Urinary bladder (tissue), 3 donors: ENCODE measurements at regions not wholly inside any gene's neighbourhood (a gene's known extent, or its start where the extent isn't known, plus 50 kb on each side); places are given as distances from the start of the nearest gene placed in this dataset.

Experiments used
- DNase-seq: peaks from one replicate; pipeline ENCODE4 v3.0.0-alpha.2; 2015; ENCODE audit errors: extremely low spot score
- H3K27ac ChIP-seq: one replicate; pipeline ENCODE4 v1.5.1; 2013; ENCODE audit warnings: low read depth, mild to moderate bottlenecking, moderate library complexity
- H3K36me3 ChIP-seq: one replicate; pipeline ENCODE4 v1.6.1; 2013; ENCODE audit warnings: mild to moderate bottlenecking, moderate library complexity; ENCODE audit not compliant: insufficient read depth
- H3K4me1 ChIP-seq: one replicate; pipeline ENCODE4 v1.6.1; 2013; ENCODE audit warnings: mild to moderate bottlenecking, moderate library complexity; ENCODE audit not compliant: insufficient read depth
- H3K4me3 ChIP-seq: one replicate; pipeline ENCODE4 v1.5.1; 2013; ENCODE audit warnings: low read depth, low read length
- WGBS: extraction: QIAGEN DNeasy Blood & Tissue Kit; methylation state at CpG from one replicate; pipeline ENCODE4 v1.1.7; 2013; 5-methylcytosine and 5-hydroxymethylcytosine counted together
- donor health status: healthy with polysubstance abuse.
- donor health status: healthy.

DNA sequence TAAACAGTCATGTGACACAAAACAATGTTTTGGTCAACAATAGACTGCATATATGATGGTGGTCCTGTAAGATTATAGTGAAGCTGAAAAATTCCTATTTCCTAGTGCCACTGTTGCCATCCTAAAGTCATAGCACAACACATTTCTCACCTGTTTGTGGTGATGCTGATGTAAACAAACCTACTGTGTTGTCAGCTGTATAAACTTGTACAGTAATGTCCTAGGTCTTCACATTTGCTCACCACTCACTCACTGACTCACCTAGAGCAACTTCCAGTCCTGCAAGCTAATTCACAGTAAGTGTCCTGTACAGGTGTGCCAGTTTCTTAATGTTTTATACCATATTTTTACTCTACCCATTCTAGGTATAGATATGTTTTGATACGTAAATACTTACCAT is 326.1 kb upstream of the USP24 start:
- WGBS: 99% methylated on average over 1 of the region's 1 CpG
- Histone ChIP-seq H3K4me3 (no peak overlapping the region), H3K36me3 (no peaks in the 10 kb centered on the region), H3K4me1 (no peaks in the 10 kb centered on the region), H3K27ac (no peak overlapping the region)
- no peak for DNase-seq

DNA sequence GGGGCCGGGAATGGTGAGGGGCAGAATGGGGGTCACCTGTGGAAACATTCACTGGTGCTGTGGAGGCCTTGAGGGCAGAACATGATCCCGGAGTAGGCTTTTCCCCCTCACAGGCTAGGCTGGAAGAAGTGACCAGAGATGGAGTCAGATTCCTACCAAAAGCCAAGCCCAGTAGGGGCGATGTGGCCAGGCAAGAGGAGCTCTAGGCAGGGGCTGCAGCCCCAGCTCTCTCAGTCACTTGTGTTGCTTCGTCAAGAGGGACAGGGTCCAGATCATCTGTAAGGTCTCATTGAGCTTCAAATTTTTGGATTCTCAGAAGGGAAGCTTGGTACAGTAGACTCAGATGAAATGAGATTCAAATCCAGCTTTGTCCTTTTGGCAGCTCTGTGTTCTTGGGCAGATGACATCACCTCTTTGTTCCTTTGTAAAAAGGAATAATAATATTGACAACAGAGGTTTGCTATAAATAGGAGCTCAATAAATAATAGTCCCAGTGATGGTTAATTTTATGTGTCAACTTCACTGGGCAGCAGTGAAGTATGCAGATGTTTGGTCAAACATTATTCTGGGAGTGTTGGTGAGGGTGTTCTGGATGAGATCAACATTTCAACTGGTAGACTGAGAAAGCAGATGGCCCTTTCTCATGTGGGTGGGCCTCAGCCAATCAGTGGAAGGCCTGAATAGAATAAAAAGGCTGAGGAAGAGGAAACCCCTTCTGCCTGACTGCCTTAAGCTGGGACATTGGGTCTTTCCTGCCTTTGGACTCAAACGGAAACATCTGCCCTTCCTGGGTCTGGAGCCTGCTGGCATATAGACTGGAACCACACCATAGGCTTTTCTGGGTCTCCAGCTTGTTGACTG is 324.7 kb upstream of the USP24 start:
- 87% methylated on average over 5 of the region's 5 CpGs for WGBS
- Histone ChIP-seq H3K4me3 (no peak overlapping the region), H3K27ac (no peak overlapping the region), H3K4me1 (no peaks in the 10 kb centered on the region), H3K36me3 (no peaks in the 10 kb centered on the region)
- DNase-seq: no peak

- Histone ChIP-seq H3K27ac (no peak overlapping the region), H3K4me1 (no peaks in the 10 kb centered on the region), H3K4me3 (no peak overlapping the region), H3K36me3 (no peaks in the 10 kb centered on the region)
- 96% methylated on average over 2 of the region's 2 CpGs for WGBS
- DNase-seq: no peak
These were observed 323.3 kb upstream of the USP24 start for GRCh38 chr1:55538428-55538827.

DNA sequence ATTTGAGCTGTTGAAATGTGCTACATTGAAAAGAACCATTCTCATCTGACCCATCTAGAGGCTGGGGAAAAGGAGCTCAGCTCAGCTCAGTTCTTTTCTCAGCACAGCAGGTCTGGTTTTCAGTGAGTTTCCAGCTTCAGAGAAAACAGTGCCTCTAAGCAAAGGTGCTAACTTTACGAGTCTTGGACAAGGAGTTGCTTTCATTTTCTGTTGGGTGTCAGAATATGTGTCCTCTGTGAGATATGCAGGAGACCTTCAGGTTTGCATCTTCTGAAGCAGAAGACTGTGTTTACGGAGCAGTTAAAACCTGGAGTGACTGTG is 321.3 kb upstream of the USP24 start:
- H3K4me1 ChIP-seq: no peaks in the 10 kb centered on the region
- DNase-seq: no peak
- no peak overlapping the region for H3K27ac ChIP-seq
- H3K36me3 ChIP-seq: no peaks in the 10 kb centered on the region
- no peak overlapping the region for H3K4me3 ChIP-seq
- WGBS: 67% methylated on average over 2 of the region's 2 CpGs

- DNase-seq: no peak
- 84% methylated on average over 4 of the region's 4 CpGs for WGBS
These were observed 320.8 kb upstream of the USP24 start for GRCh38 chr1:55535724-55536544.

DNA sequence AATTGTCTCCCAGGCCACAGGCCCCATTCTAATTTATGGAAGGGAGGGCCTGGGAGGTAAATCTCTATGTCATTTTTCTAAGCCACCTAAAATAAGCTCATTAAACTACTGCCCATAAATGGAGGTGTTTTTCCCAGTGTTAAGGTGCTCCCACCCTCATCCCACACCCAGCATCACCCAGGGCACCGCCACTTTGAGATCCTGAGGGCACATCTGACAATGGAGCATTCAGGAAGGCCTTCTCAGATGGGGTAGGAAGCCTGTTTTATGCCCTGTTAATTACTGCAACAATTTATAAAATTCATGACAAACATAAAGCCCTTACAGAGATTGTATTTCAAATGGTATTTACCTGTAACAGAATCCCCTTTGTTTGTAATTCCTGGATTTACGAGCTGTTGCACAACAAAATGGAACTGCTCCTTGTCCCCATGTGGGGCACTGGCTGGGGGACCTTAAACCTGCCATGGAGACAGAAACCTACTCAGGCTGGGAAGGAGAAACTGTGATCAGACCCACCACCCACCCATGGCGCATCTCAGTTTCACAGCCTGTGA is 319.5 kb upstream of the USP24 start:
- Histone ChIP-seq H3K27ac (no peak overlapping the region), H3K4me1 (no peaks in the 10 kb centered on the region), H3K36me3 (no peaks in the 10 kb centered on the region), H3K4me3 (no peak overlapping the region)
- WGBS: 95% methylated on average over 3 of the region's 3 CpGs
- no peak for DNase-seq

More at GRCh38 chr1:55535724-55536544, 320.8 kb upstream of the USP24 start:
- Histone ChIP-seq H3K4me3 (no peak overlapping the region), H3K27ac (no peak overlapping the region), H3K36me3 (no peaks in the 10 kb centered on the region), H3K4me1 (no peaks in the 10 kb centered on the region)

DNA sequence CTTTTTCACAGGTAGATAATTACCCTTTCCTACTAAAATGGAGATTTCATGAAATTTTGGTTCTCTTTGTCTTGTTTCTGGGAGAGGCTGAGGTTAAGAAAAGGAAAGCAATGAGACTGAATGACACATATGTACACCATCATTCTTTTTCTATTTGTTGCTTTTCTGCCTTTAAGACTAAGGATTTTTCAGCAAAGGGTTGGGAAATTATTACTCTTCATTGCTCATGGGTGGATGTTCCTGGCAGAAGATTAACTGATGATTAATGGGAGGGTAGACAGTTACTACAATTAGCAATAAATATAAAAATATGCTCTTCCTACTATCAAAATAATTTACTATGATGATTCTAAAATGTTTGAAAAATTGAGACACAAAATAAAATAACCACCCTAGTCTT is 316.5 kb upstream of the USP24 start:
- Histone ChIP-seq H3K27ac (no peak overlapping the region), H3K4me1 (no peaks in the 10 kb centered on the region), H3K36me3 (no peaks in the 10 kb centered on the region), H3K4me3 (no peak overlapping the region)
- no peak for DNase-seq

DNA sequence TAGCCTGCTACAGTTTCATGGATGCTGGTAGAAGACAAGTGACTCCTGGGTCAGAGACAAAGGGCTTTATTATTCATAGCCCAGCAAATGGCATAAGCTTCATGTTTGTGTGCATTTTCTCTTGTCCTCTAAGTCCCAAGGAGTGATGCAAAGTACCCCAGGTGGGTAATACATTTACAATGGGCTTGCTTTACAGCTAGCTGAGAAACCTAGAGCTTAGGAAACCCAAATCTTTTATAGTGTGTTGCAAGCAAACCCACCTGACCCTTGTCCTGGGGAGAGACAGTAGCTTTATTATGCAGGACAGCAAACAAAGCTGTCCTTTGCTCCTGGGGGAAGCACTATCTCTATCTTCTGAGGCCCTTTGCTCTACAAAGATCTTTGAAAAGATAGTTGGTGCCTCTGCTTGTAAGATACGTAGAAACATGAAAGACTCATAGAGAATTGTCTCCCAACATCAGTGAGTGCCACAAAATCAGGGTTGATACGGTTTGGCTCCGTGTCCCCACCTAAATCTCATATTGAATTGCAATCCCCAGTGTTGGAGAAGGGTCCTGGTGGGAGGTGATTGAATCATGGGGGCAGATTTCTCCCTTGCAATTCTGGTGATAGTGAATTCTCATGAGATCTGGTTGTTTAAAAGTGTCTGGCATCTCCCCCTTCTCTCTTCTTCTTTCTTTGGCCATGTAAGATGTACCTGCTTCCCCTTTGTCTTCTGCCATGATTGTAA is 315.8 kb upstream of the USP24 start:
- no peaks in the 10 kb centered on the region for H3K36me3 ChIP-seq
- H3K27ac ChIP-seq: no peak overlapping the region
- no peak overlapping the region for H3K4me3 ChIP-seq
- H3K4me1 ChIP-seq: no peaks in the 10 kb centered on the region
- WGBS: 91% methylated on average over 3 of the region's 3 CpGs
- DNase-seq: no peak

- no peak overlapping the region for H3K4me3 ChIP-seq
- no peak for DNase-seq
- WGBS: 93% methylated on average over 4 of the region's 4 CpGs
- no peaks in the 10 kb centered on the region for H3K4me1 ChIP-seq
- no peak overlapping the region for H3K27ac ChIP-seq
- no peaks in the 10 kb centered on the region for H3K36me3 ChIP-seq
These were observed 313.9 kb upstream of the USP24 start for GRCh38 chr1:55529017-55529416.

DNA sequence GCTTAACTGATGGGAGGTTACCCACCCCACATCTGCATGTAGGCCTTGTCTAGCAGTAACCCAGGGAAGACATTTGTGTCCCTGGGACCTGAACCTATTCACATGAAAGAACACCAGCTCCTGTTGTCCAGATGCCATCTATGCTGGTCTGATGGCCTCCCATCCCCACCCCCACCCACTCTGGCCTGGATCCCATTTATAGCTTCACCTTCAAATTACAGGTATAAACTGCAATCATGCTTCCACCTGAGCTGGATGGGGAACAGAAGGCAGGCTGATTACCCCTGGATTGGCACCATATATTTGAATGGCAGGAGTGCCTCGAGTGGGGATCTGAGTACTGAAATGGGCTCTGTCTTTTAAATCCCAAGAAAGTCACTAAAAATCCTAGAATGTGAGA is 312.7 kb upstream of the USP24 start:
- H3K4me1 ChIP-seq: no peaks in the 10 kb centered on the region
- H3K27ac ChIP-seq: no peak overlapping the region
- no peak overlapping the region for H3K4me3 ChIP-seq
- DNase-seq: no peak
- 88% methylated on average over 1 of the region's 1 CpG for WGBS
- H3K36me3 ChIP-seq: no peaks in the 10 kb centered on the region

DNA sequence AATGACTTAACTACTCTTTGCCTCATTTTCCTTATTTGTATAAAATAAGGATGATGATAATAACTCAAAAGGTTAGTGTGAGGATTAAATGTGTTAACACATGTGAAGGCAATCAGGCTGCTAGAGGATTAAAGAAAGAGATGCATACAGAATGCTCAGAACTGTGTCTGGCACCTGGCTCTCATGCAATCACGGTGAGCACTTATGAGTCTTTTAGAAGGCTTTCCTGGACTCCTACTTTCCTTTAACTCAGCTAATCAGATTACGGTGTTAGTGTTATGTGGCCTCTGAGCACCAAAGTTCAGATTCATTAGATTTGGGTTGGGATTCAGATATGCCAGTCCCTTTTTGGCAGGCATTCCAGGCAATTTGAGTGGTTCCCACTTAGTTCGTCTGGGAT is 311.6 kb upstream of the USP24 start:
- no peaks in the 10 kb centered on the region for H3K36me3 ChIP-seq
- no peak overlapping the region for H3K27ac ChIP-seq
- H3K4me1 ChIP-seq: no peaks in the 10 kb centered on the region
- no peak overlapping the region for H3K4me3 ChIP-seq
- no peak for DNase-seq
- WGBS: 86% methylated on average over 3 of the region's 3 CpGs

- no peak overlapping the region for H3K4me3 ChIP-seq
These were observed 308.8 kb upstream of the USP24 start for GRCh38 chr1:55524006-55524405.

DNA sequence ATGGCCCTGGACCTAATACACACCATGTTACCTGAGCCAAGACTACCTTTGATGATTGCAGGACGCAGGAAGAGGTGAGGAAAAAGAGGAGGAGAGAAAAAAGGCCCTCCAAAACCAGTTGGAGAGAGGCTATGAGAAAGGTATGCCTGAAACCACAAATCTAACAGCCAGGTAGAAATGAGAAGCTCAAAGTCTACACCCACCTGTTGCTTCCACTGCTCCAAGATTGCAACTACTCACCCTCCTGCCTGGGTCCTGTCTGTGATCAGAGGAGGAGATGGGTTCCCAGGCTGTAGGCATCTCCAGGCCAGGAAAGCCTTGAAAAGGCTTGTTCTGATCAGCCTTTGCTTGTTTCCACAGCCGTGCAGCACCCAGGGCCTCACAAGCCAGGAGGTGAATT is 307.8 kb upstream of the USP24 start:
- 96% methylated on average over 2 of the region's 2 CpGs for WGBS
- H3K4me3 ChIP-seq: no peak overlapping the region

More at GRCh38 chr1:55524006-55524405, 308.8 kb upstream of the USP24 start:
- H3K4me1 ChIP-seq: no peaks in the 10 kb centered on the region
- DNase-seq: no peak
- H3K36me3 ChIP-seq: no peaks in the 10 kb centered on the region
- 96% methylated on average over 4 of the region's 4 CpGs for WGBS
- H3K27ac ChIP-seq: no peak overlapping the region

More for the DNA sequence above, 307.8 kb upstream of the USP24 start:
- Histone ChIP-seq H3K27ac (no peak overlapping the region), H3K36me3 (no peaks in the 10 kb centered on the region), H3K4me1 (no peaks in the 10 kb centered on the region)
- no peak for DNase-seq
